Esophagus squamous epithelium (tissue), 5 donors: ENCODE measurements at regions not wholly inside any gene's neighbourhood (a gene's known extent, or its start where the extent isn't known, plus 50 kb on each side); places are given as distances from the start of the nearest gene placed in this dataset.
A peak's percentile ranks its signal among the peaks of the same experiment; 100 is the strongest.

Experiments used
- DNase-seq: peaks from one replicate; lab custom pipeline; 2025; lab: John Stamatoyannopoulos, UW
- H3K27ac ChIP-seq, 4 donors: fragments of 200-600 bp; sonication (generic); one replicate each; pipeline ENCODE4 v1.5.1; 2016 to 2019; ENCODE audit warnings: mild to moderate bottlenecking in 1 of 4
- H3K27me3 ChIP-seq, 4 donors: fragments of 200-600 bp; sonication (generic); 1 replicate in 3 of 4; 2 replicates in 1 of 4; pipeline versions ENCODE4 v1.5.1 to v1.6.0; 2017 to 2021; ENCODE audit warnings: antibody characterized with exemption in 1 of 4
- H3K36me3 ChIP-seq, 3 donors: fragments of 200-600 bp; sonication (generic); one replicate each; pipeline ENCODE4 v1.5.1; 2016 to 2019
- H3K4me1 ChIP-seq, 3 donors: fragments of 200-600 bp; sonication (generic); one replicate each; pipeline ENCODE4 v1.5.1; 2017 to 2019
- H3K4me3 ChIP-seq, 4 donors: fragments of 200-600 bp; sonication (generic); 1 replicate in 3 of 4; 2 replicates in 1 of 4; pipeline ENCODE4 v1.5.1; 2016 to 2019; ENCODE audit warnings: mild to moderate bottlenecking in 2 of 4, moderate library complexity in 1 of 4
- H3K9me3 ChIP-seq, 3 donors: fragments of 200-600 bp; sonication (generic); one replicate each; pipeline ENCODE4 v1.5.1; 2016 to 2019
- CTCF ChIP-seq, 6 experiments: fragments of 450-650 bp in 4 of 6; fragments of 200-600 bp in 2 of 6; sonication (generic) in 2 of 6; IDR thresholded peaks; one replicate each; pipeline ENCODE4 v1.5.1; 2016 to 2019; ENCODE audit warnings: antibody characterized with exemption in 6 of 6, mild to moderate bottlenecking in 4 of 6, moderate library complexity in 4 of 6
- POLR2A ChIP-seq, 4 donors: fragments of 450-650 bp; IDR thresholded peaks; one replicate each; pipeline ENCODE4 v1.6.1; 2017; ENCODE audit warnings: antibody characterized with exemption in 4 of 4, mild to moderate bottlenecking in 4 of 4, moderate library complexity in 3 of 4
- WGBS, 2 donors: methylation state at CpG; one replicate each; pipeline ENCODE4 v1.1.5; 2018; 5-methylcytosine and 5-hydroxymethylcytosine counted together
- intact Hi-C: fragments of 100-400 bp; cut with DNase I; formaldehyde crosslinking; loops from one replicate; pipeline ENCODE4 v1.15.0; 2022
- donor health status: DM: yes; HTN: yes; CAD: no.

GRCh38 chr15:31151301-31152233, 50.0 kb upstream of the TRPM1 start:
- no peak for DNase-seq
- intact Hi-C loops, result no loop called here
- Histone ChIP-seq H3K9me3 (no peaks in the 10 kb centered on the region), H3K27ac (peak overlapping the region; percentile 35 to 80 (median 59)), H3K27me3 (peaks cover 0 to 23% (median 0%) of the 10 kb centered on the region in 4 donors), H3K4me3 (no peak overlapping the region), H3K4me1 (peaks cover 0 to 35% (median 11%) of the 10 kb centered on the region in 3 donors), H3K36me3 (no peaks in the 10 kb centered on the region)
- WGBS, 2 donors, result 84 to 89% methylated on average over 4 to 5 of the region's 5 CpGs
- TF ChIP-seq POLR2A (IDR thresholded peaks at IDR 0.05), result no peak
- no peak for TF ChIP-seq CTCF (IDR thresholded peaks at IDR 0.05)

GRCh38 chr15:31153531-31153930, 52.0 kb upstream of the TRPM1 start:
- WGBS, 2 donors, result 35 to 61% methylated on average over 7 of the region's 7 CpGs
- TF ChIP-seq POLR2A (IDR thresholded peaks at IDR 0.05) (no peak), CTCF (IDR thresholded peaks at IDR 0.05) (no peak)
- DNase-seq, result no peak
- Histone ChIP-seq H3K36me3 (no peaks in the 10 kb centered on the region), H3K9me3 (no peaks in the 10 kb centered on the region), H3K27me3 (peaks cover 0 to 22% (median 0%) of the 10 kb centered on the region in 4 donors), H3K4me3 (no peak overlapping the region), H3K4me1 (peaks cover 0 to 35% (median 11%) of the 10 kb centered on the region in 3 donors), H3K27ac (peak overlapping the region in 2 of 4 donors; percentile 45 to 80)
- intact Hi-C loops, result no loop called here

DNA sequence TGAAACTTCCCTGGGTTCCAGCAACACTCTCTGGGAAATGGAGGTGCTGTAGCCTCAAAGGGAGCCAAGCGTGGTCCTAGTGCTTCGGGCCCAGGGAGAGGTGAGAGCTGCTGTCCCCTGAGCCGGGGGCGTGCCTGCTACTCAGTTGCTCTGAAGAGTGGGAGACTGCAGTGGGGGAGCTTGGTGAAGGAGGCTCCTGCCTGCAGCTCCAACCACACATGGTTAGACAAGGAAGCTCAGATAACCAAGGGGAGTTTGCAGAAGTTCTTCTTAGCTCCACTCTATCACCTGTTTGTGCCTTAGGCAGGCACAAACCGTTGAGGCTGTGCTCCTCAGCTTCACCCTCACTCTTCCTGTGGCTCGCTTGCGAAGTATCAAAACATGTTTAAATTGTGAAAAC, 53.6 kb upstream of the TRPM1 start:
- intact Hi-C loops, result no loop called here

GRCh38 chr15:31156226-31156625, 54.7 kb upstream of the TRPM1 start:
- WGBS, 2 donors, result 100% methylated on average over 1 of the region's 1 CpG
- no peak for DNase-seq
- Histone ChIP-seq H3K9me3 (no peaks in the 10 kb centered on the region), H3K36me3 (no peaks in the 10 kb centered on the region), H3K4me1 (peaks cover 0 to 30% (median 9%) of the 10 kb centered on the region in 3 donors), H3K27ac (no peak overlapping the region), H3K4me3 (no peak overlapping the region), H3K27me3 (peaks cover 0 to 15% (median 0%) of the 10 kb centered on the region in 4 donors)
- TF ChIP-seq CTCF (IDR thresholded peaks at IDR 0.05), result no peak
- no peak for TF ChIP-seq POLR2A (IDR thresholded peaks at IDR 0.05)
- intact Hi-C loops, result no loop called here

More for the DNA sequence above, 53.6 kb upstream of the TRPM1 start:
- 85 to 88% methylated on average over 5 to 7 of the region's 7 CpGs for WGBS, 2 donors
- peaks cover 0 to 13% (median 0%) of the 10 kb centered on the region in 4 donors for H3K27me3 ChIP-seq
- no peak for DNase-seq
- H3K27ac ChIP-seq, result no peak overlapping the region
- TF ChIP-seq CTCF (IDR thresholded peaks at IDR 0.05), result no peak
- TF ChIP-seq POLR2A (IDR thresholded peaks at IDR 0.05), result no peak
- no peaks in the 10 kb centered on the region for H3K36me3 ChIP-seq
- no peaks in the 10 kb centered on the region for H3K9me3 ChIP-seq
- H3K4me3 ChIP-seq, result no peak overlapping the region
- H3K4me1 ChIP-seq, result peaks cover 0 to 35% (median 11%) of the 10 kb centered on the region in 3 donors

DNA sequence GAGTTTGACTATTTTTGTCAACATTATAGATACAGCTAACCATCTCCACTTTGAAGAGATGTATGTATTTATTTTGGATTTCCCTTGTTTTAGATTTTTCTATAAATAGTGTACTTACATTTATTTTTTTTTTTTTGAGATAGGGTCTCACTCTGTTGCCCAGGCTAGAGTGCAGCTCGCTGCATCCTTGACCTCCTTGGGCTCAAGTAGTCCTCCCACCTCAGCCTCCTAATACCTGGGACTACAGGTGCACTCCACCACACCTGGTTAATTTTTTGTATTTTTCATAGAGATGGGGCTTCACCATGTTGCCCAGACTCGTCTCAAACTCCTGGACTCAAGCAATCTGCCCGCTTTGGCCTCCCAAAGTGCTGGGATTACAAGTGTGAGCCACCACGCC, 55.3 kb upstream of the TRPM1 start:
- Histone ChIP-seq H3K4me1 (peaks cover 0 to 24% (median 8%) of the 10 kb centered on the region in 3 donors), H3K36me3 (no peaks in the 10 kb centered on the region), H3K4me3 (no peak overlapping the region), H3K9me3 (no peaks in the 10 kb centered on the region), H3K27me3 (peaks cover 0 to 13% (median 0%) of the 10 kb centered on the region in 4 donors), H3K27ac (no peak overlapping the region)
- intact Hi-C loops, result no loop called here
- no peak for TF ChIP-seq POLR2A (IDR thresholded peaks at IDR 0.05)
- TF ChIP-seq CTCF (IDR thresholded peaks at IDR 0.05), result no peak
- no peak for DNase-seq
- WGBS, 2 donors, result 76% methylated on average over 4 of the region's 4 CpGs
